ENCODE measurements at regions not wholly inside any gene's neighbourhood (a gene's known extent, or its start where the extent isn't known, plus 50 kb on each side); places are given as distances from the start of the nearest gene placed in this dataset.

- Histone ChIP-seq H3K4me1 (no peaks in the 10 kb centered on the region), H3K9me3 (no peaks in the 10 kb centered on the region), H3K4me3 (no peak overlapping the region), H3K27ac (no peak overlapping the region), H3K36me3 (no peaks in the 10 kb centered on the region), H3K27me3 (no peaks in the 10 kb centered on the region)
- no peak for DNase-seq (ENCODE audit: extremely low spot score in 2 of 2)
- no peak for TF ChIP-seq POLR2AphosphoS5 (IDR thresholded peaks at IDR 0.05; ENCODE audit: insufficient read depth in 1 of 2, low read depth in 1 of 2)
- TF ChIP-seq POLR2A (IDR thresholded peaks at IDR 0.05), result no peak
- no peak for TF ChIP-seq CTCF (IDR thresholded peaks at IDR 0.05)
- intact Hi-C loops (cut with DNase I), result no loop called here
Observed at GRCh38 chr18:70523792-70524182, 234.9 kb downstream of the SOCS6 start.

- Histone ChIP-seq H3K27me3 (no peaks in the 10 kb centered on the region), H3K36me3 (no peaks in the 10 kb centered on the region), H3K4me3 (no peak overlapping the region), H3K9me3 (no peaks in the 10 kb centered on the region), H3K4me1 (no peaks in the 10 kb centered on the region), H3K27ac (no peak overlapping the region)
- no peak for DNase-seq (ENCODE audit: extremely low spot score in 2 of 2)
- no peak for TF ChIP-seq CTCF (IDR thresholded peaks at IDR 0.05)
- TF ChIP-seq POLR2AphosphoS5 (IDR thresholded peaks at IDR 0.05; ENCODE audit: insufficient read depth in 1 of 2, low read depth in 1 of 2), result no peak
- TF ChIP-seq POLR2A (IDR thresholded peaks at IDR 0.05), result no peak
- intact Hi-C loops (cut with DNase I), result no loop called here
Observed at GRCh38 chr18:70523035-70523791, 234.4 kb downstream of the SOCS6 start.

DNA sequence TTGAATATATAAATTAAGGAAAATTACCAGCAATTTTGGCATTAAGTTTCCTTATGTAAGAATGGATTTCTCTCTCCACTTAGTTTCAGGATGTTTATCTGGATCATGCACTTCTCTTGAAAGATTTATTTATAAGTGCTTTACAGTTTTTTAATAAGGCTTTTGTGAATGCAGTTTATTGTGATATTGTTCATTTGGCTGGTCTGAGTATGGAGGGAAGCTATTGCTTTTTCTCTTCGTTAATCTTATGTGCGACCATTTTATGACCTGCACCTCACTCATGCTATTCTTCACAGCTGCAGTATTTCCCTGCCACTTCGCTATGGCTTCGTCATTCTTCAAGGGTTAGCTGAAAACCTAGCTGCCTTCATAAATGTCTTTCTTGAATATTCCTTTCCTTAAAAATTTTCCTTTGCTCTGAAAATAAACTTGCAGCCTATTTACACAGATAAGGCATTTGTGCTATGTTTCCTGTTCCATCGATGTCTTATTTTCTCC lies 233.4 kb downstream of the SOCS6 start:
- TF ChIP-seq POLR2A (IDR thresholded peaks at IDR 0.05) (no peak), POLR2AphosphoS5 (IDR thresholded peaks at IDR 0.05; ENCODE audit: insufficient read depth in 1 of 2, low read depth in 1 of 2) (no peak), CTCF (IDR thresholded peaks at IDR 0.05) (no peak)
- H3K9me3 ChIP-seq, result no peaks in the 10 kb centered on the region
- no peak for DNase-seq (ENCODE audit: extremely low spot score in 2 of 2)
- no peaks in the 10 kb centered on the region for H3K27me3 ChIP-seq
- H3K36me3 ChIP-seq, result no peaks in the 10 kb centered on the region
- H3K4me1 ChIP-seq, result no peaks in the 10 kb centered on the region
- intact Hi-C loops (cut with DNase I), result no loop called here
- no peak overlapping the region for H3K27ac ChIP-seq
- no peak overlapping the region for H3K4me3 ChIP-seq

- TF ChIP-seq POLR2A (IDR thresholded peaks at IDR 0.05) (no peak), POLR2AphosphoS5 (IDR thresholded peaks at IDR 0.05; ENCODE audit: insufficient read depth in 1 of 2, low read depth in 1 of 2) (no peak)
- H3K27ac ChIP-seq, result no peak overlapping the region
- H3K27me3 ChIP-seq, result no peaks in the 10 kb centered on the region
- no peaks in the 10 kb centered on the region for H3K4me1 ChIP-seq
- no peaks in the 10 kb centered on the region for H3K36me3 ChIP-seq
- no peak overlapping the region for H3K4me3 ChIP-seq
- intact Hi-C loops (cut with DNase I), result no loop called here
- no peak for DNase-seq (ENCODE audit: extremely low spot score in 2 of 2)
- H3K9me3 ChIP-seq, result no peaks in the 10 kb centered on the region
Observed at GRCh38 chr18:70520867-70521266, 232.0 kb downstream of the SOCS6 start.

DNA sequence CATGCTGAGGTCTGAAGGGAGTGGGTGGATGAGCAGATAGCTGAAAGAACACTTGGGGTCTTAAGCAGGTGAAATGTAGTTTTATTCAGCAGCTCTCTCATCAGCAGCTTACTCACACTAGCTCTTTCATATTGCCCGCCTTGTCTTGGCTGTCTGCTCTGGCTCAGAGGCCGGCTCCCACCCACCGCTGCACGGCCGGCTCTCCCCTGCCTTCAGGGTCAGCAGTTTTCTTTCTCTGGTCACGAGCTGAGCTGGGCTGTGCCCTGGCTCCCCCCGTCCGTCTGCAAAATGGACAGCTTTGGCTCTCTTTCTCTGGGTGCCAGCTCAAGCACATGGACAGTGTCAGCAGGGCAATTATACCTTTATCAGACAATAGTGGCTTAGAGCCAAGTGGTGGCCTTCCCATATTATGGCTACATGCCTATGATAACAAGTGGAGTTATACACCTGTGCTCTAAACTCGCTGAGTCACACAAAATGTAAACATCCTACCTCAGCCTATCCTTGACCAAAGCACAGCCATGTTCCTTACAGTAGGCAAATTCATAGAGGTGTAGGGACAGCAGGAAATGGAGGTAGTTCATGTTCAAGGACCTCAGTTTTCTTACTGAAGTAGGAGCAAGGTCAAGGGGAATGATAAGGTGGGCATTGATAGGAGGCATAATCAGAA lies 224.8 kb downstream of the SOCS6 start:
- no peak for TF ChIP-seq CTCF (IDR thresholded peaks at IDR 0.05)
- no peak for TF ChIP-seq POLR2A (IDR thresholded peaks at IDR 0.05)
- no peak for TF ChIP-seq POLR2AphosphoS5 (IDR thresholded peaks at IDR 0.05; ENCODE audit: insufficient read depth in 1 of 2, low read depth in 1 of 2)
- Histone ChIP-seq H3K27me3 (no peaks in the 10 kb centered on the region), H3K27ac (no peak overlapping the region), H3K36me3 (no peaks in the 10 kb centered on the region), H3K9me3 (no peaks in the 10 kb centered on the region), H3K4me3 (no peak overlapping the region), H3K4me1 (no peaks in the 10 kb centered on the region)
- intact Hi-C loops (cut with DNase I), result no loop called here
- DNase-seq (ENCODE audit: extremely low spot score in 2 of 2), result no peak
